HepG2 (cell line): ENCODE measurements at regions not wholly inside any gene's neighbourhood (a gene's known extent, or its start where the extent isn't known, plus 50 kb on each side); places are given as distances from the start of the nearest gene placed in this dataset.

Experiments
- ATAC-seq: fragments of 200-7000 bp; cut with Tn5 transposase; 3 replicates; pipeline ENCODE4 v1.9.1; 2020; ENCODE audit warnings: mild to moderate bottlenecking, moderate library complexity
- BruUV-seq: library from RNA; stranded (reverse); fragments of 400-500 nt; replicated peaks from 2 replicates; lab custom pipeline; 2021; lab: Mats Ljungman, UMichigan
- CTCF ChIA-PET: fragments of 300-600 bp; formaldehyde crosslinking; extraction: SDS; loops from one replicate; lab custom pipeline; 2021; ENCODE audit warnings: low total read pairs, inconsistent platforms, low intra/inter-chr PET ratio; lab: Yijun Ruan, JAX
- POLR2A ChIA-PET: fragments of 350-600 bp; sonication (Branson Sonifier 250); formaldehyde crosslinking; loops from one replicate; lab custom pipeline; 2020; ENCODE audit warnings: antibody characterized with exemption, inconsistent platforms; lab: Yijun Ruan, JAX
- DNase-seq: peaks from one replicate; pipeline ENCODE4 v3.0.0-alpha.2; 2015; ENCODE audit warnings: low spot score
- FAIRE-seq: peaks from 3 replicates; lab custom pipeline; 2011; peaks lifted over from hg19 to GRCh38; lab: Jason Lieb, UNC
- H2AFZ ChIP-seq: one replicate; pipeline ENCODE4 v1.6.1; 2011; ENCODE audit warnings: low read length, inconsistent platforms
- H3K27ac ChIP-seq: fragments of 300-600 bp; 3 replicates; pipeline ENCODE4 v1.8.0; 2011; ENCODE audit warnings: mixed run types, mild to moderate bottlenecking, mixed read lengths, low read length, inconsistent platforms; ENCODE audit not compliant: insufficient read depth; ENCODE audit errors: extremely low read length
- H3K27me3 ChIP-seq, 2 experiments: fragments of 200-600 bp in 1 of 2; 2 replicates in 1 of 2; 3 replicates in 1 of 2; pipeline versions ENCODE4 v1.6.0 to v1.8.0; 2011; ENCODE audit warnings: low read length in 2 of 2, mild to moderate bottlenecking in 2 of 2, moderate library complexity in 2 of 2, inconsistent platforms in 1 of 2; ENCODE audit not compliant: insufficient read depth in 2 of 2, control insufficient read depth in 1 of 2
- H3K36me3 ChIP-seq, 2 experiments: fragments of 200-600 bp in 1 of 2; replicated peaks in 1 of 2; 2 replicates in 1 of 2; 3 replicates in 1 of 2; pipeline versions ENCODE4 v1.5.1 to v1.8.0; 2011; ENCODE audit warnings: low read length in 2 of 2, inconsistent platforms in 1 of 2; ENCODE audit not compliant: insufficient read depth in 2 of 2, control insufficient read depth in 1 of 2
- H3K4me1 ChIP-seq: 2 replicates; pipeline ENCODE4 v1.5.1; 2012; ENCODE audit warnings: low read length, inconsistent platforms; ENCODE audit not compliant: insufficient read depth
- H3K4me2 ChIP-seq: 2 replicates; pipeline ENCODE4 v1.6.0; 2011; ENCODE audit warnings: low read depth, low read length, inconsistent platforms
- H3K4me3 ChIP-seq, 3 experiments: fragments of 200-600 bp in 1 of 3; sonication (generic), shearing (Covaris generic) in 1 of 3; replicated peaks in 1 of 3; 2 replicates each; pipeline ENCODE4 v1.5.1; 2011 to 2016; ENCODE audit warnings: low read length in 3 of 3, inconsistent platforms in 2 of 3, low read depth in 2 of 3, mild to moderate bottlenecking in 2 of 3, control low read depth in 1 of 3, mixed read lengths in 1 of 3; ENCODE audit not compliant: insufficient read depth in 1 of 3
- H3K79me2 ChIP-seq: one replicate; pipeline ENCODE4 v1.6.1; 2011; ENCODE audit warnings: low read length, inconsistent platforms; ENCODE audit not compliant: insufficient read depth
- H3K9ac ChIP-seq: 2 replicates; pipeline ENCODE4 v1.6.0; 2011; ENCODE audit warnings: mild to moderate bottlenecking, low read depth, low read length, inconsistent platforms; ENCODE audit not compliant: insufficient read depth
- H3K9me3 ChIP-seq: 2 replicates; pipeline ENCODE4 v1.5.1; 2012; ENCODE audit warnings: mild to moderate bottlenecking, low read length
- H4K20me1 ChIP-seq: 2 replicates; pipeline ENCODE4 v1.6.0; 2011; ENCODE audit warnings: inconsistent platforms, mild to moderate bottlenecking, low read length, moderate library complexity; ENCODE audit not compliant: insufficient read depth
- ATF7 ChIP-seq, 2 experiments: fragments of 450-650 bp in 1 of 2; sonication (generic) in 1 of 2; formaldehyde crosslinking in 1 of 2; IDR thresholded peaks; 2 replicates each; pipeline versions ENCODE4 v1.4.0 to v1.6.1; 2016 to 2020; ENCODE audit warnings: antibody characterized with exemption in 1 of 2, mild to moderate bottlenecking in 1 of 2, missing genetic modification reagents in 1 of 2
- ATRX ChIP-seq: sonication (generic); formaldehyde crosslinking; IDR thresholded peaks from 2 replicates; pipeline ENCODE4 v1.4.0; 2020; ENCODE audit warnings: missing genetic modification reagents, borderline replicate concordance
- CAMTA2 ChIP-seq: sonication (generic); formaldehyde crosslinking; IDR thresholded peaks from 2 replicates; pipeline ENCODE4 v1.4.0; 2020; ENCODE audit warnings: mild to moderate bottlenecking, missing genetic modification reagents, borderline replicate concordance
- MAF1 ChIP-seq: sonication (generic); formaldehyde crosslinking; IDR thresholded peaks from 2 replicates; pipeline ENCODE4 v1.5.0; 2020; ENCODE audit warnings: missing genetic modification reagents, borderline replicate concordance
- MAFF ChIP-seq: IDR thresholded peaks from 2 replicates; pipeline ENCODE4 v1.6.1; 2011; ENCODE audit warnings: low read depth, low read length, improper control_type of control experiment
- MAFK ChIP-seq, 2 experiments: IDR thresholded peaks in 1 of 2; conservative IDR thresholded peaks in 1 of 2; 2 replicates each; pipeline ENCODE4 v1.6.1; 2011; ENCODE audit warnings: improper control_type of control experiment in 2 of 2, low read length in 2 of 2
- TGIF2 ChIP-seq: IDR thresholded peaks from 2 replicates; pipeline ENCODE4 v1.6.1; 2016; ENCODE audit warnings: control low read depth, missing compliant biosample characterization
- ZBTB20 ChIP-seq: sonication (generic); formaldehyde crosslinking; IDR thresholded peaks from 2 replicates; pipeline ENCODE4 v1.8.1; 2023; ENCODE audit warnings: missing genetic modification reagents, low read depth, mild to moderate bottlenecking, borderline replicate concordance
- ZNF205 ChIP-seq: IDR thresholded peaks from 2 replicates; pipeline ENCODE4 v1.6.1; 2018; ENCODE audit warnings: missing biosample characterization, missing genetic modification reagents
- ZNF251 ChIP-seq: sonication (generic); formaldehyde crosslinking; IDR thresholded peaks from 2 replicates; pipeline ENCODE4 v1.9.0; 2021; ENCODE audit warnings: mild to moderate bottlenecking, missing genetic modification reagents
- WGBS: methylation state at CpG from one replicate; pipeline ENCODE4 v1.1.6; 2017; ENCODE audit warnings: low lambda C conversion rate; 5-methylcytosine and 5-hydroxymethylcytosine counted together
- in situ Hi-C: cut with HindIII; loops from 2 replicates; pipeline ENCODE4 v1.10.0; 2017; ENCODE audit warnings: low pct_unique_long_range_greater_than_20kb; ENCODE audit not compliant: extremely low pct_ligation_motif_present
- intact Hi-C: fragments of 100-400 bp; cut with micrococcal nuclease; formaldehyde crosslinking; loops from one replicate; pipeline ENCODE4 v1.10.0; 2022; ENCODE audit not compliant: unreplicated experiment

DNA sequence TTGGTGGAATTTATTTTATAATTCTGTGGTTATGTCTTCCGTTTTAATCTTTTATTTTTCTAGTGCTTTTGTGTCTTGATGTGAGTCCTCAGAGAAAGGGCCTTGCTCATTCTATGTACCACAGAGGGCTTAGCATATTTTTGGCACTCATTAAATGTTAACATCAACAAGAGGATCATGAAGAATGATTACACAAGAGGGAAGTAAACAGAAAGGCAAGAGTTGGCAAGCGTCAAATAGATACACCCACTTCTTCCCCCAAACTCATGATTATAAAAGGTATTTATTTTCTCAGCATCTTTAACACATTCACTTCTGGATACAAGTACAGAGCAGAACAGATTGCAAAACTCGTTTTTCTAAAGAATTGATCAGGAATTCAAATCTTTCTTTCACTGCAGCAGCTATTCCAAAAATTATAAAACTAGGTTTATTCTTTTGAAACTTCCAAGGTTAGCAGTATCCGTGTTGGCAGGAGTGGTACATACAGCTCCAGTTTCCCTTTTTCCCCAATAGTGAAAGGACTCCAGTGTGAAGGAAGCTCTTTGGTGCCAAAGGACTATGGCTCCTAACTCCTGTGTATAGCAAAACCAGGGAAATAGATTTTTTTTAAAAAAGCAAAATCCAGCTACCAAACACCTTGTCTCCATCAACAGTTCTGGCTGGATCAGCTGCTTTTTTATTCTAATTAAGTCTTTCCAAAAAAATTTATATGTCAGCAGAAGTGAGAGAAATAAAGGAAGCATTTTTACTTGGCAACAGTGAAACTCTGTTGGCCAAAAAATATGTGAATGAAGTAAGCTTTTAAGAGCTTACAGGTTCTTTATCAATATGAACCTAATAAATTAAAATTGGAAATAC, 221.9 kb downstream of the ADGRG6 start:
- H3K9ac ChIP-seq, result no peak overlapping the region
- H3K79me2 ChIP-seq, result no peaks in the 10 kb centered on the region
- FAIRE-seq, result no peak
- H3K4me1 ChIP-seq, result no peaks in the 10 kb centered on the region
- no peak overlapping the region for H3K4me2 ChIP-seq
- in situ Hi-C loops, result no loop called here
- no peak for ATAC-seq
- no peaks in the 10 kb centered on the region for H4K20me1 ChIP-seq
- no peak overlapping the region for H3K27ac ChIP-seq
- POLR2A ChIA-PET, result no interaction called here
- TF ChIP-seq MAF1 (CRISPR knock-in tag), result no peak
- TF ChIP-seq MAFK (conservative IDR thresholded peaks at IDR 0.05 in 1 of 2, IDR thresholded peaks at IDR 0.05 in 1 of 2; ENCODE audit: low read length in 2 of 2), result peak in 1 of 2 experiments; percentile 40; a peak in 1 of 4 replicates
- TF ChIP-seq MAFF, result peak; percentile 12; the same call in 1 of the 2 replicates
- peak; percentile 67; the same call in 1 of the 2 replicates for TF ChIP-seq ZNF205 (CRISPR knock-in tag)
- no peak for TF ChIP-seq ZNF251 (CRISPR knock-in tag)
- TF ChIP-seq, all 625 proteins: peak for 3
- DNase-seq, result no peak
- no TSS peak for BruUV-seq
- H3K9me3 ChIP-seq, result no peaks in the 10 kb centered on the region
- intact Hi-C loops, result no loop called here
- no peaks in the 10 kb centered on the region for H3K36me3 ChIP-seq
- H3K27me3 ChIP-seq, result peaks cover 0 to 13% of the 10 kb centered on the region in 2 experiments; a peak in 1 of 5 replicates
- 8% methylated on average over 4 of the region's 4 CpGs for WGBS
- CTCF ChIA-PET, result no interaction called here
- H2AFZ ChIP-seq, result no peak overlapping the region
- H3K4me3 ChIP-seq, result no peak overlapping the region

DNA sequence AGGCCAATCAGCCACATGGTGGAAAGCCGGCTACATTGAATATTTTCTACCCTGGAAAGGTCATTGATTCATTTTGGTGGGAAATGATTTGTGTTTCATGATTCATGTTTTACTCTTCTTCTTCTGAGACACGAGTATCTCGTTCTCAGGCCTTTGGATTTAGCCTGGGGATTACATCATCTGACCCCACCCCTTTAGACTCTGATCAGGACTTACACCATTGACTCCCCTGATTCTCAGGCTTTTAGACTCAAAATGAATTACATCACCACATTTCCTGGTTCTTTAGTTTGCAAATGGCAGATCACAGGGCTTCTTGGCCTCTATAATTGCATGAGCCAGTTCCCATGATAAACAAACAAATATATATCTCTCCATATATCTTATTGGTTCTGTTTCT, 228.8 kb downstream of the ADGRG6 start:
- no peaks in the 10 kb centered on the region for H3K27me3 ChIP-seq
- 0% methylated on average over 3 of the region's 3 CpGs for WGBS
- no peak overlapping the region for H2AFZ ChIP-seq
- BruUV-seq, result no TSS peak
- intact Hi-C loops (no loop called here), in situ Hi-C loops (no loop called here)
- CTCF ChIA-PET, result no interaction called here
- no peaks in the 10 kb centered on the region for H3K36me3 ChIP-seq
- no peak overlapping the region for H3K4me2 ChIP-seq
- H3K4me3 ChIP-seq, result no peak overlapping the region
- H3K9me3 ChIP-seq, result peaks cover 18% of the 10 kb centered on the region
- H4K20me1 ChIP-seq, result no peaks in the 10 kb centered on the region
- no peak for TF ChIP-seq ATRX
- TF ChIP-seq CAMTA2 (CRISPR knock-in tag), result no peak
- no peak for TF ChIP-seq ZBTB20 (CRISPR knock-in tag)
- peak; percentile 74 for TF ChIP-seq ATF7 (IDR thresholded peaks at IDR 0.05)
- TF ChIP-seq ATF7 (CRISPR knock-in tag; IDR thresholded peaks at IDR 0.05), result no peak
- TF ChIP-seq TGIF2 (CRISPR knock-in tag), result no peak
- FAIRE-seq (no peak), DNase-seq (no peak), ATAC-seq (no peak)
- H3K79me2 ChIP-seq, result no peaks in the 10 kb centered on the region
- POLR2A ChIA-PET, result no interaction called here
- H3K4me1 ChIP-seq, result no peaks in the 10 kb centered on the region
- no peak overlapping the region for H3K27ac ChIP-seq
- H3K9ac ChIP-seq, result no peak overlapping the region
